Thoracic aorta (tissue), 2 donors: ENCODE measurements at regions not wholly inside any gene's neighbourhood (a gene's known extent, or its start where the extent isn't known, plus 50 kb on each side); places are given as distances from the start of the nearest gene placed in this dataset.

Source experiments
- ATAC-seq: fragments of 150-250 bp; one replicate; pipeline ENCODE4 v1.8.0; 2017; ENCODE audit warnings: low read depth; ENCODE audit not compliant: insufficient number of reproducible peaks, low FRiP score
- DNase-seq: peaks from one replicate; pipeline ENCODE4 v3.0.0-alpha.2; 2020; ENCODE audit warnings: low spot score
- H3K27ac ChIP-seq, 2 donors: fragments of 200-600 bp; sonication (generic); 1 replicate in 1 of 2; 2 replicates in 1 of 2; pipeline ENCODE4 v1.5.1; 2016; ENCODE audit warnings: mild to moderate bottlenecking in 2 of 2, moderate library complexity in 2 of 2
- H3K27me3 ChIP-seq: fragments of 200-600 bp; sonication (generic); replicated peaks from 2 replicates; pipeline ENCODE4 v1.6.0; 2016; ENCODE audit warnings: mild to moderate bottlenecking; ENCODE audit not compliant: insufficient read depth
- H3K36me3 ChIP-seq: fragments of 200-600 bp; sonication (generic); one replicate; pipeline ENCODE4 v1.5.1; 2016
- H3K4me1 ChIP-seq, 2 donors: fragments of 200-600 bp; sonication (generic); 1 replicate in 1 of 2; 2 replicates in 1 of 2; pipeline versions ENCODE4 v1.5.1 to v1.6.0; 2016; ENCODE audit warnings: low read depth in 2 of 2, mild to moderate bottlenecking in 1 of 2; ENCODE audit not compliant: control insufficient read depth in 1 of 2
- H3K4me3 ChIP-seq: fragments of 200-600 bp; sonication (generic); 2 replicates; pipeline ENCODE4 v1.5.1; 2016; ENCODE audit warnings: mild to moderate bottlenecking
- H3K9me3 ChIP-seq: fragments of 200-600 bp; sonication (generic); 2 replicates; pipeline ENCODE4 v1.5.1; 2016
- CTCF ChIP-seq: fragments of 200-600 bp; sonication (generic); IDR thresholded peaks from one replicate; pipeline ENCODE4 v1.5.1; 2019; ENCODE audit warnings: antibody characterized with exemption

GRCh38 chr6:19472153-19472552 is 365.0 kb upstream of the ID4 start:
- H3K27ac ChIP-seq, result no peak overlapping the region
- H3K4me3 ChIP-seq, result no peak overlapping the region
- no peaks in the 10 kb centered on the region for H3K36me3 ChIP-seq
- no peaks in the 10 kb centered on the region for H3K9me3 ChIP-seq
- DNase-seq, result no peak
- no peak for ATAC-seq
- no peak for TF ChIP-seq CTCF
- H3K4me1 ChIP-seq, result no peaks in the 10 kb centered on the region
- no peaks in the 10 kb centered on the region for H3K27me3 ChIP-seq

GRCh38 chr6:19472850-19473249 is 364.3 kb upstream of the ID4 start:
- Histone ChIP-seq H3K4me3 (no peak overlapping the region), H3K27ac (no peak overlapping the region), H3K36me3 (no peaks in the 10 kb centered on the region), H3K27me3 (no peaks in the 10 kb centered on the region), H3K4me1 (no peaks in the 10 kb centered on the region), H3K9me3 (no peaks in the 10 kb centered on the region)
- ATAC-seq, result no peak
- no peak for DNase-seq
- no peak for TF ChIP-seq CTCF

GRCh38 chr6:19477563-19477962 is 359.6 kb upstream of the ID4 start:
- DNase-seq (no peak), ATAC-seq (no peak)
- no peaks in the 10 kb centered on the region for H3K36me3 ChIP-seq
- no peak overlapping the region for H3K27ac ChIP-seq
- H3K4me1 ChIP-seq, result no peaks in the 10 kb centered on the region
- H3K27me3 ChIP-seq, result no peaks in the 10 kb centered on the region
- no peak for TF ChIP-seq CTCF
- no peaks in the 10 kb centered on the region for H3K9me3 ChIP-seq
- no peak overlapping the region for H3K4me3 ChIP-seq

DNA sequence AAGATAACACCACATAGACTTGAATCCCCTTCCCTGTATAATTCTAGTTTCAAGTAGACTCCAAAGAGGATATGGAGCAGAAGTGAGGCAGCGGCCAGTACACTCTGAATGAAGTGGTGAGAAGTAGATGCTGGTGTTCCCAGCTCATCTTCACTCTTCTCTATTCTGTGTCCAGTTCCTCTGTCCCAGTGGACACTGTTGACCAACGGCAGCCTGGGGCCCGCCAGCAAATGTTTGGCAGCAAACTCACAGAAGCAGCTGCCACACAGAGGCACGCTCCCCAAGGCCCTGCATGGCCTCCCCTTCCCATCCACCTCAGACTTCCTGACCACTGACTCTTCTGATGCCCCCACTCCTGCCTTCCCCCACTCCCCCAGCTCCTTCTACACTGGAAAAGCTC is 358.9 kb upstream of the ID4 start:
- H3K4me1 ChIP-seq, result no peaks in the 10 kb centered on the region
- no peak for TF ChIP-seq CTCF
- ATAC-seq, result no peak
- no peak for DNase-seq
- no peak overlapping the region for H3K27ac ChIP-seq
- H3K36me3 ChIP-seq, result no peaks in the 10 kb centered on the region
- no peaks in the 10 kb centered on the region for H3K9me3 ChIP-seq
- H3K27me3 ChIP-seq, result no peaks in the 10 kb centered on the region
- H3K4me3 ChIP-seq, result no peak overlapping the region

- ATAC-seq (no peak), DNase-seq (no peak)
- no peak for TF ChIP-seq CTCF
- no peaks in the 10 kb centered on the region for H3K9me3 ChIP-seq
- no peaks in the 10 kb centered on the region for H3K27me3 ChIP-seq
- no peaks in the 10 kb centered on the region for H3K4me1 ChIP-seq
- no peak overlapping the region for H3K4me3 ChIP-seq
- H3K36me3 ChIP-seq, result no peaks in the 10 kb centered on the region
- H3K27ac ChIP-seq, result no peak overlapping the region
Measured at GRCh38 chr6:19478992-19479391, 358.2 kb upstream of the ID4 start.
